ENCODE measurements at regions not wholly inside any gene's neighbourhood (a gene's known extent, or its start where the extent isn't known, plus 50 kb on each side); places are given as distances from the start of the nearest gene placed in this dataset.

GRCh38 chr5:117405197-117405596 lies 830.6 kb upstream of the SEMA6A start:
- TF ChIP-seq TAF1 (IDR thresholded peaks at IDR 0.05; ENCODE audit: borderline replicate concordance, low read depth, low read length) (no peak), POLR2A (IDR thresholded peaks at IDR 0.05; ENCODE audit: low read depth, low read length) (no peak)

All from GM12892 (cell line).